ENCODE measurements at regions not wholly inside any gene's neighbourhood (a gene's known extent, or its start where the extent isn't known, plus 50 kb on each side); places are given as distances from the start of the nearest gene placed in this dataset.

DNA sequence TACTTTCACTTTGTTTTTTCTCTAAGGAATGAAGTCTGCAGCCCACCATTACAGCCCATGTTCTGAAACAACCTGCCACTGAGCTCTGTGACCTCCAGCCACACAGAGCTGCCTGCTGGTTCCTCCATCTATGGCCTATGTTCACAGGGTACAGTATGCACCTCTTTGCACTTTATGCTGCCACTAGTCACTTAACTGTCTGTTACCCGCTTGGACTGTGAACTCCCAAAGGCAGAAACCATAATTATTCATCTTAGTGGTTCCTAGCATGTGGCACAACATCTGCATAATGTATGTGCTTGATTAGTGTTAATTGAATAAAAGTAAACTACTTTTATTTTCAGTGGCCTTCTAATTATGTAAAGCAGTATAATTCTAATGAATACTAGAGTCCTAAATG is 95.5 kb upstream of the BET1 start:
- Mint-ChIP-seq H3K36me3 (ENCODE audit: insufficient read depth, unreplicated experiment) (no peaks in the 10 kb centered on the region), H3K27me3 (ENCODE audit: insufficient read depth, unreplicated experiment) (no peaks in the 10 kb centered on the region), H3K9me3 (ENCODE audit: unreplicated experiment) (no peaks in the 10 kb centered on the region), H3K27ac (ENCODE audit: low read depth, unreplicated experiment) (no peak overlapping the region), H3K4me3 (ENCODE audit: unreplicated experiment) (no peak overlapping the region), H3K4me1 (ENCODE audit: insufficient read depth, unreplicated experiment) (peaks cover 7% of the 10 kb centered on the region)
- TF ChIP-seq, protein P1, sequence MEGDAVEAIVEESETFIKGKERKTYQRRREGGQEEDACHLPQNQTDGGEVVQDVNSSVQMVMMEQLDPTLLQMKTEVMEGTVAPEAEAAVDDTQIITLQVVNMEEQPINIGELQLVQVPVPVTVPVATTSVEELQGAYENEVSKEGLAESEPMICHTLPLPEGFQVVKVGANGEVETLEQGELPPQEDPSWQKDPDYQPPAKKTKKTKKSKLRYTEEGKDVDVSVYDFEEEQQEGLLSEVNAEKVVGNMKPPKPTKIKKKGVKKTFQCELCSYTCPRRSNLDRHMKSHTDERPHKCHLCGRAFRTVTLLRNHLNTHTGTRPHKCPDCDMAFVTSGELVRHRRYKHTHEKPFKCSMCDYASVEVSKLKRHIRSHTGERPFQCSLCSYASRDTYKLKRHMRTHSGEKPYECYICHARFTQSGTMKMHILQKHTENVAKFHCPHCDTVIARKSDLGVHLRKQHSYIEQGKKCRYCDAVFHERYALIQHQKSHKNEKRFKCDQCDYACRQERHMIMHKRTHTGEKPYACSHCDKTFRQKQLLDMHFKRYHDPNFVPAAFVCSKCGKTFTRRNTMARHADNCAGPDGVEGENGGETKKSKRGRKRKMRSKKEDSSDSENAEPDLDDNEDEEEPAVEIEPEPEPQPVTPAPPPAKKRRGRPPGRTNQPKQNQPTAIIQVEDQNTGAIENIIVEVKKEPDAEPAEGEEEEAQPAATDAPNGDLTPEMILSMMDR (IDR thresholded peaks at IDR 0.05; ENCODE audit: unreplicated experiment) = no peak
- POLR2A ChIA-PET = interaction anchor here (0.7 kb wide), 1 partner anchor 313 kb away, joined by 3 read pairs; no protein-coding TSS in a partner anchor
- no TSS peak for BruUV-seq (replicated peaks)
- CTCF ChIA-PET = interaction anchor here (0.7 to 3.0 kb wide), 3 partner anchors 12 to 300 kb away, joined by 3 to 14 read pairs (median 6); no protein-coding TSS in a partner anchor
- intact Hi-C loops (cut with micrococcal nuclease) = no loop called here
- DNase-seq (ENCODE audit: unreplicated experiment) = no peak

DNA sequence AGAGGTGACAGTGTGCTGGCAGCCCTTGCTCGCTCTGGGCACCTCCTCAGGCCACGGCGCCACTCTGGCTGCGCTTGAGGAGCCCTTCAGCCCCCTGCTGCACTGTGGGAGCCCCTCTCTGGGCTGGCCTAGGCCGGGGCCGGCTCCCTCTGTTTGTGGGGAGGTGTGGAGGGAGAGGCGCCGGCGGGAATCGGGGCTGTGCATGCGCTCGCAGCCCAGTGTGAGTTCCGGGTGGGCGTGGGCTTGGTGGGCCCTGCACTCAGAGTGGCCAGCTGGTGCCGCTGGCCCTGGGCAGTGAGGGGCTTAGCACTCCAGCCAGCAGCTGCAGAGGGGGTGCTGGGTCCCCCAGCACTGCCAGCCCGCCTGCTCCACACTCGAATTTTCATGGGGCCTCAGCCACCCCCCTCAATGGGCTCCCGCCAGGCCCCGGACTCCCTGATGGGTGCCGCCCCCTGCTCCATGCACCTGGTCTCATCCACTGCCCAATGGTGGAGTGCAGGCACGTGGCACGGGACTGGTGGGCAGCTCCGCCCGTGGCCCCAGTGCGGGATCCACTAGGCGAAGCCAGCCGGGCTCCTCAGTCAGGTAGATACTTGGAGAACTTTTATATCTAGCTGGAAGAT is 96.7 kb upstream of the BET1 start:
- BruUV-seq (replicated peaks) = no TSS peak
- no peaks in the 10 kb centered on the region for H3K9me3 Mint-ChIP-seq (ENCODE audit: unreplicated experiment)
- CTCF ChIA-PET = interaction anchor here (0.7 to 3.0 kb wide), 4 partner anchors 13 to 302 kb away, joined by 3 to 14 read pairs (median 4); no protein-coding TSS in a partner anchor

DNA sequence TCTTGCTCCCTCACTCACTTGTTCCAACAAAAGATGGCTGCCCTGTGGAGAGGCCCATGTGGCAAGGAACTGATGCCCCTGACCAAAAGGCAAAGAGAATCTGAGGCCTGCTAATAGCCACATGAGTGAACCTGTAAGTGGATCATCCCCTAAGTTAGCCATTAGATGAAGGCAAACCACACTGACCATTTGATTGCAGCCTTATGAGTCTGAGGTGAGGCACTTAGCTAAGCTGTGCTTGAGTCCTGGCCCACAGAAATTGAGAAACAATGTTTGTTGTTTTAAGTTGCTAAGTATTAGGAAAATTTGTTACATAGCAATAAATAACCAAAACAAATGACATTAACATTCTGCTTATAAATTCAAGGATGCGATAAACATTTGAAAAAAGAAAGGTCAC is 100.1 kb upstream of the BET1 start:
- Mint-ChIP-seq H3K27ac (ENCODE audit: low read depth, unreplicated experiment) (no peak overlapping the region), H3K9me3 (ENCODE audit: unreplicated experiment) (no peaks in the 10 kb centered on the region), H3K4me3 (ENCODE audit: unreplicated experiment) (no peak overlapping the region), H3K36me3 (ENCODE audit: insufficient read depth, unreplicated experiment) (no peaks in the 10 kb centered on the region), H3K27me3 (ENCODE audit: insufficient read depth, unreplicated experiment) (no peaks in the 10 kb centered on the region), H3K4me1 (ENCODE audit: insufficient read depth, unreplicated experiment) (no peaks in the 10 kb centered on the region)
- intact Hi-C loops (cut with micrococcal nuclease) = no loop called here
- BruUV-seq (replicated peaks) = no TSS peak
- TF ChIP-seq, protein P1 (IDR thresholded peaks at IDR 0.05; ENCODE audit: unreplicated experiment) = no peak
- CTCF ChIA-PET = interaction anchor here (2.8 kb wide), 1 partner anchor 17 kb away, joined by 12 read pairs; no protein-coding TSS in a partner anchor
- POLR2A ChIA-PET = no interaction called here
- DNase-seq (ENCODE audit: unreplicated experiment) = no peak

More for the DNA sequence above, 96.7 kb upstream of the BET1 start:
- intact Hi-C loops (cut with micrococcal nuclease) = no loop called here
- Mint-ChIP-seq H3K4me1 (ENCODE audit: insufficient read depth, unreplicated experiment) (peaks cover 7% of the 10 kb centered on the region), H3K36me3 (ENCODE audit: insufficient read depth, unreplicated experiment) (no peaks in the 10 kb centered on the region), H3K27ac (ENCODE audit: low read depth, unreplicated experiment) (no peak overlapping the region), H3K4me3 (ENCODE audit: unreplicated experiment) (no peak overlapping the region), H3K27me3 (ENCODE audit: insufficient read depth, unreplicated experiment) (no peaks in the 10 kb centered on the region)
- POLR2A ChIA-PET = no interaction called here
- TF ChIP-seq, protein P1 (IDR thresholded peaks at IDR 0.05; ENCODE audit: unreplicated experiment) = no peak
- DNase-seq (ENCODE audit: unreplicated experiment) = no peak

DNA sequence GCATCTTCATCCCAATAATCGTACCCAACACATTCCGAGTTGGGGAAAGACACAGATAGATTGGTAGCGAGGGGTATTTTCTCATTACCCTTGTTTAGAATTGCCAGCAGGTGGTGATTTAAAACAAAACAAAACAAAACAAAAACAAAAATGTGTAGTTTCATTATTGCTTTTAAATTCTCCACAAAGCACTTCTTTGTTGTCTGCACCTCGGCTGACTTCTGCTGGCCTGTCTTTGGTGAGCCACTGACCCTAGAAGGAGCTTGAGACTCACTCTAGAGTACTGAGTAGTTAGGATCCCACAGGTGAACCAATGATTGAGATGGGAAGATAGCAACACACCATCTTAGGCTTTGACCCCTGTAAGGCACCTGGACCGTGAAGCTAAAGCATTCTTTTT is 105.4 kb upstream of the BET1 start:
- no peak overlapping the region for H3K27ac Mint-ChIP-seq (ENCODE audit: low read depth, unreplicated experiment)
- POLR2A ChIA-PET = no interaction called here
- no peaks in the 10 kb centered on the region for H3K9me3 Mint-ChIP-seq (ENCODE audit: unreplicated experiment)
- no peaks in the 10 kb centered on the region for H3K4me1 Mint-ChIP-seq (ENCODE audit: insufficient read depth, unreplicated experiment)
- TF ChIP-seq, protein P1 (IDR thresholded peaks at IDR 0.05; ENCODE audit: unreplicated experiment) = no peak
- no TSS peak for BruUV-seq (replicated peaks)
- DNase-seq (ENCODE audit: unreplicated experiment) = no peak
- CTCF ChIA-PET = interaction anchor here (0.5 to 1.9 kb wide), 2 partner anchors 21 to 168 kb away, joined by 3 to 7 read pairs; no protein-coding TSS in a partner anchor
- no peak overlapping the region for H3K4me3 Mint-ChIP-seq (ENCODE audit: unreplicated experiment)
- no peaks in the 10 kb centered on the region for H3K36me3 Mint-ChIP-seq (ENCODE audit: insufficient read depth, unreplicated experiment)
- H3K27me3 Mint-ChIP-seq (ENCODE audit: insufficient read depth, unreplicated experiment) = no peaks in the 10 kb centered on the region
- intact Hi-C loops (cut with micrococcal nuclease) = no loop called here
